GM21528 (cell line): ENCODE measurements at regions not wholly inside any gene's neighbourhood (a gene's known extent, or its start where the extent isn't known, plus 50 kb on each side); places are given as distances from the start of the nearest gene placed in this dataset.
"Not testable (repeated sequence)": the region's sequence is repeated elsewhere in the genome, so short reads cannot be mapped to it uniquely, and the experiment has no call there.

Experiments used
- ATAC-seq: cut with Tn5 transposase; IDR thresholded peaks from one replicate; pipeline ENCODE4 v1.9.1; 2021; ENCODE audit warnings: mild to moderate bottlenecking, moderate library complexity; ENCODE audit not compliant: unreplicated experiment, low FRiP score

DNA sequence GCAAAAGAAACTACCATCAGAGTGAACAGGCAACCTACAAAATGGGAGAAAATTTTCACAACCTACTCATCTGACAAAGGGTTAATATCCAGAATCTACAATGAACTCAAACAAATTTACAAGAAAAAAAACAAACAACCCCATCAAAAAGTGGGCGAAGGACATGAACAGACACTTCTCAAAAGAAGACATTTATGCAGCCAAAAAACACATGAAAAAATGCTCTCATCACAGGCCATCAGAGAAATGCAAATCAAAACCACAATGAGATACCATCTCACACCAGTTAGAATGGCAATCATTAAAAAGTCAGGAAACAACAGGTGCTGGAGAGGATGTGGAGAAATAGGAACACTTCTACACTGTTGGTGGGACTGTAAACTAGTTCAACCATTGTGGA, 170.1 kb downstream of the MEX3B start:
- not testable (repeated sequence) for ATAC-seq

GRCh38 chr15:81870746-81871106, 175.1 kb downstream of the MEX3B start:
- ATAC-seq, result not testable (repeated sequence)

- not testable (repeated sequence) for ATAC-seq
Observed at GRCh38 chr15:81870062-81870745, 175.6 kb downstream of the MEX3B start.

GRCh38 chr15:81869161-81869954, 176.5 kb downstream of the MEX3B start:
- no peak for ATAC-seq

DNA sequence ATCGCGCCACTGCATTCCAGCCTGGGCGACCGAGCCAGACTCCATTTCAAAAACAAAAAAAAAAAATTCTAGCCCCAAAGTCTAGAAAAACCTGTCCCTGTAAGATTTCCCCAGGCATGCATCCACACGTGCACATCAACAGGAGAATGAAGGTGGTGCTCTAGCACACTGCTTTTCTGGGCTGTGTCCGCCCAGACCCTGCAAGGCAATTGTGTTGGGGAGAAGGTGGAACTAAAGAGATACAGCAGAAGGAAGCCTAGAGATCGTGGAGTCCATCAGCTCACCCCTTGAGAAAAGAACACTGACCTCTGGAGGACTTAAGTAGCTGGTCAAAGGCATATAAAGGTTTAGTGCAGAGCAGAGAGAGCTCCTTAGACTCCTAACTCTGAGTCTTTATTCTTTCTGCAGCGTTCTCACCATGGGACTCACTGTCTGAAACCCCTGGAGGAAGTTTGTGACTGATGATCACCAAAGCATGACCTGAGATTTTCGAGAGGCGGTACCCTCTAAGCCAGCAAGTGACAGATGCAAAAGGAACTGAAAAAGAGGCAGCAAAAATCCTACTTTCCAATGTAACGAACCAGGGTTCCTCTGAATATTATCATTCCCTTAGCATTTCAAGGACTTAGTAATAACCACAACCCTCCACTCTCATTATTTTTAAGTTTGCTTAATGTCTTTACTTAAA, 179.8 kb downstream of the MEX3B start:
- peak; percentile 98 for ATAC-seq

GRCh38 chr15:81863162-81863561, 182.7 kb downstream of the MEX3B start:
- no peak for ATAC-seq

DNA sequence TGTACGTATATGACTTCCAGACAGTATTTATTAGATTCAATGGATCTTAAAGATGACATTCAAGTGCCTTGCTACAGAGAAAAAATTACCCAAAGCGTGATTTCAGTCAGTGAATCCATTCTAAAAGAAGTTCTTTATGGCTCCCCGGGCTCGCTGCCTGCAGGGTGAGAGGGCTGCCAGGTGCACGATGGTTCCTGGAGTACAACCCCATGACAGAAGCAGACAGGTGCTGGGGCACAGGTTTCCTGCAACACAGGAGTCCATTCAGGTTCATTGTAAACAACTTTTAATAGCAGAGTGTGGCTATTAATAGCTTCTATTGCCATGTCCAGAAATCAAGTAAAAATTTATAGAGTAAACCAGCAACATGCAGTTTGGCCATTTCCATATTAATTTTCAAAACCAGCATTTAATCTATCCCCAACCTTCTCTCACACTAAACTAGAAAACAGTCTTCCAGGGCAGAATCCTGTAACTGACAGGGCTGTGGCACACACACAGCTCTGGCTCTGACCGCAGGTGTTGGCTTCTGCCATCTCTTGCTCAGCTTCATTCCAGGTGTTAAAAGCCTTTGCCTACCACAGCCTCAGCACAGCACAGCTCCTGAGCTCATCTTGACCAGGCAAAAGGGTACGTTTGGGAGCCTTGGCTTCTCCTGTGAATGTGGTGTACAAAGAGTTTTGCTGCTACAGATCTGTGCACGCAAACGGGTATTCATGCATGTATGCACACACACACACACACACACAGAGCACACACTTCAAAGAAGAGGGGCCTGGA, 185.9 kb downstream of the MEX3B start:
- ATAC-seq, result no peak

DNA sequence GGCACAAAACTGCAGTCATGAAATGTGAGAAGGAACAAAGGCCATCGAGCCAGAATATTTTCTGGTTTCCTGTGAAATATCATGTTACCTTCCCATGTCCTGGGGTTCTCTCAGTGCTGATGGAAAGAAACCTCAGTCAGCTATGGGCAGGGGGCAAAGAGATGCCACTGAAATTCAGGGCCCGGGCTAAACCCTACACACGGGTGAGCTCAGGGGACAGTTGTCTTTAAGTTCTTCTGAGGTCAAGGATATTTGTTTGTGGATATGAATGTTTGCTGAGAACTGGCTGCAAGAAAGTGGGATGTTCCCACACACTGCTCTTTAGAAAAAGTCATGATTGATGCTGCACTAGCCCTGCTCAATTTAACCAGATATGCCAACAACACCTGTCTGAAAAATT, 187.2 kb downstream of the MEX3B start:
- ATAC-seq, result no peak

GRCh38 chr15:81858136-81858535, 187.7 kb downstream of the MEX3B start:
- ATAC-seq, result no peak

- no peak for ATAC-seq
Observed at GRCh38 chr15:81856634-81857026, 189.2 kb downstream of the MEX3B start.

DNA sequence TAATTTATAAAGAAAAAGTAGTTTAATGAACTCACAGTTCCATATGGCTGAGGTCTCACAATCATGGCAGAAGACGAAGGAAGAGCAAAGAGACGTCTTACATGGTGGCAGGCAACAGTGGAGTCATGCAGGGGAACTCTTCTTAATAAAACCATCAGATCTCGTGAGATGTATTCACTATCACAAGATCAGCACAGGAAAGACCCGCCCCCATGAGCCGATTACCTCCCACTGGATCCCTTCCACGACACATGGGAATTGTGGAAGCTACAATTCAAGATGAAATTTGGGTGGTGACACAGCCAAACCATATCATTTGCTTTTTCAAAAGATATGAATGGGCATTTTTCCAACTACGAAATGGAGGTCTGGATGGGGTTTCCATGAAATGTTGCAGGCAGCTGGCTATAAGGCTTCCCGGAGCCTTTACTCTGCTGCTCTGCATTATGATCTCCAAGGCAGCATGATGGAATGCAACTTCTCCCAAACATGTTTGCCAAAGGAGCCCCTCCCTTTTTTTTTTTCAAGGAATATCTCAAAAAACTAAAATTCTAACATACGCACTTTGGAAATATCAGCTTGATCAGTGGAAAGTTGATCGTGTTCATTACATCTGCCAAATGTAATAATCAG, 189.7 kb downstream of the MEX3B start:
- ATAC-seq, result no peak

- ATAC-seq, result no peak
Observed at GRCh38 chr15:81853150-81853748, 192.6 kb downstream of the MEX3B start.

GRCh38 chr15:81852411-81853149, 193.2 kb downstream of the MEX3B start:
- no peak for ATAC-seq

DNA sequence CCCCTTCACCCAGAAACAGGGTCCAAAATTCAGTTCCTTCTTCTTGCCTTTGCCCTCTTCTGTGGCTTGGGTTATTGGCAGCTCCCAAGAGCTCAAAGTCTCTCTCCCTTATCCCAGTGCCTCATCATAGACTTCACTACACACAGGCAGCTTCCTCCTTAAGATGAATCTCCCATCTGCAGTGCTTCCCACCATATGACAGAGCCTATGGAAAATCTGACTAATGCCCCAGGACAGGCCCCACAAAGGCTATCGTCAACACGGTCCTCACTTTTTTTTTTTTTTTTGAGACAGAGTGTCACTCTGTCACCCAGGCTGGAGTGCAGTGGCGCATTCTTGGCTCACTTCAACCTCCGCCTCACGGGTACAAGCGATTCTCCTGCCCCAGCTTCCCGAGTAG, 194.1 kb downstream of the MEX3B start:
- no peak for ATAC-seq

DNA sequence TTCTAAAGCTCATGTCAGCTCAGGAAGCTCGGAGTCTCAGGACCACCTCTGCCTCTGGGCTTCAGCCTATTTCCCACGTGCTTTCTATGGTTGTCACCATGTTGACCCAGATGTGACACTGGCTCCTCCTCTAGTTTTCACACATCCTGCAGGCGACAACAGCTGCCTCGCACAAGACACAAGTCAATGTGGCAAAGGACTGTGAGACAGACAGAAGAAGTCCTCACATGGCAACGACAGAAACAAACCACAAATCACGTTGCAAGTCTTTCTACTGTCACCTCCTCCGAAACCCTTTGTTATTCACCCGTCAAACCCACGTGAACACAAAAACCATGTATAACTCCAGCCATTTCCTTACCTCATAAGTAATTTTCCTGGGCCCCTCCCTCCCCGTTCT, 194.5 kb downstream of the MEX3B start:
- ATAC-seq, result no peak

- ATAC-seq, result no peak
Observed at GRCh38 chr15:81849289-81849688, 196.5 kb downstream of the MEX3B start.

GRCh38 chr15:81848701-81849100, 197.1 kb downstream of the MEX3B start:
- no peak for ATAC-seq

DNA sequence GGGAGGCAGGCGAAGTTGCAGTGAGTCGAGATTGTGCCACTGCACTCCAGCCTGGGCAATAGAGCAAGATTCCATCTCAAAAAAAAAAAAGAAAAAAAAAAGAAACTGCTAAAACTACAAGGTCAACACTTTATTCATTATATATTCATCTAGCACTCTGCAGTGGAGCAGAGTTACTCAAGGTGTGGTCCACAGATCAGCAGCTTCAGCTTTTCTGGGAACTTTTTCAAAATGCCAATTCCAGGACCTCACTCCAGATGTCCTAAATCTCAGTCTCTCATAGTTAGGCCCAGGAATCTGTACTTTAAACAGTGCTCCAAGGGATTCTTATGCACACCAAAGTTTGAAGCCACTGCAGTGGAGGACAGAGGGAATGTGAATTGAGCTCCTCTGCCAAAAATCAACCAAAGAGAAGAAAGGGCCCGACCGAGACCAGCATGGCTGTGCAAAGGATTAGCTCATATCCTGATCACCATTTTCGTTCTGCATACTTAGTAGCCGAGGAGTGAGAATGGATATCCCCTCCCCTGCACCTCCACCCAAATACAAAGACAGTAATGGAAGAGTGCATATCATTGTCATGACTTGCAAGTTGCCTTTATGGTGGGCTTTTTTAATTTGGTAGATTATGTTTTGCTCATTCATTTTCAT, 201.9 kb downstream of the MEX3B start:
- ATAC-seq, result no peak

- ATAC-seq, result peak; percentile 99
Observed at GRCh38 chr15:81843226-81843625, 202.6 kb downstream of the MEX3B start.
